ENCODE measurements at regions not wholly inside any gene's neighbourhood (a gene's known extent, or its start where the extent isn't known, plus 50 kb on each side); places are given as distances from the start of the nearest gene placed in this dataset.

DNA sequence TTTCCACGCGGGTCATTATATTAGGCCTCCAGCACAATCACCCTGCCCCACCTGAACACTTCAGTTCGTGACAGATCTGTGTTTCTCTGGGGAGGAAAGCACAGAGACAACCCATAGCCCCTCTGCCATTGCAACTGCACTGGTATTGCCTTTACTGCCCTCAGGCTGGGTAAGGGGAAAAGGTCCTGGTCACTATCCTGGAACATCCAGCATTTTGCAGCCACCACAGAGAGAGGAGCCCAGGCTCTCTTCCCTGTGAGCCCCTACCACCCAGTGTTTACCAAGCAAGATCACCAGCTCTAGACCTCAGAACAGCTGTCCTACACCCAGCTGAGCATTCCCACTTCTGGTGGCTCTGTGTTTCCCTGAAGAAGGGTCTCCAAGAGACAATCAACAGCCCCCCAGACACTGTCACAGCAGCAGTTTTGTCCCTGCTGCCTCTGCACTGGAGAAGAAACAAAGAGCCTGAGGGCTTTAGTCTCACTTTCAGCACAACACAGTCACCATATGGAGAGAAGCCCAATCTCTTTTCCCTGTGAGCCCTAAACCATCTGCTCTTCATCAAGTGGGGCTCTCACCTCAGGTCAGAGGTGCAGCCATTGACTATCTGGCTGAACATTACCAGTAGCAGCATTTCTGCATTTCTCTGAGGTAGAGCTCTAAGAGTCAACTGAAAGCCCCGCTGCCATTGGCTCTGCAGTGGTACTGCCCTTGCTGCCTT, 655.2 kb upstream of the FAM174A start:
- TF ChIP-seq, protein P1, sequence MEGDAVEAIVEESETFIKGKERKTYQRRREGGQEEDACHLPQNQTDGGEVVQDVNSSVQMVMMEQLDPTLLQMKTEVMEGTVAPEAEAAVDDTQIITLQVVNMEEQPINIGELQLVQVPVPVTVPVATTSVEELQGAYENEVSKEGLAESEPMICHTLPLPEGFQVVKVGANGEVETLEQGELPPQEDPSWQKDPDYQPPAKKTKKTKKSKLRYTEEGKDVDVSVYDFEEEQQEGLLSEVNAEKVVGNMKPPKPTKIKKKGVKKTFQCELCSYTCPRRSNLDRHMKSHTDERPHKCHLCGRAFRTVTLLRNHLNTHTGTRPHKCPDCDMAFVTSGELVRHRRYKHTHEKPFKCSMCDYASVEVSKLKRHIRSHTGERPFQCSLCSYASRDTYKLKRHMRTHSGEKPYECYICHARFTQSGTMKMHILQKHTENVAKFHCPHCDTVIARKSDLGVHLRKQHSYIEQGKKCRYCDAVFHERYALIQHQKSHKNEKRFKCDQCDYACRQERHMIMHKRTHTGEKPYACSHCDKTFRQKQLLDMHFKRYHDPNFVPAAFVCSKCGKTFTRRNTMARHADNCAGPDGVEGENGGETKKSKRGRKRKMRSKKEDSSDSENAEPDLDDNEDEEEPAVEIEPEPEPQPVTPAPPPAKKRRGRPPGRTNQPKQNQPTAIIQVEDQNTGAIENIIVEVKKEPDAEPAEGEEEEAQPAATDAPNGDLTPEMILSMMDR (IDR thresholded peaks at IDR 0.05), result no peak
- no peak for TF ChIP-seq POLR2A (IDR thresholded peaks at IDR 0.05)
